Ishikawa (cell line): ENCODE measurements at regions not wholly inside any gene's neighbourhood (a gene's known extent, or its start where the extent isn't known, plus 50 kb on each side); places are given as distances from the start of the nearest gene placed in this dataset.

Experiments
- EP300 ChIP-seq: IDR thresholded peaks from 2 replicates; pipeline ENCODE4 v1.6.1; 2012; ENCODE audit warnings: borderline replicate concordance
- YY1 ChIP-seq: IDR thresholded peaks from 2 replicates; pipeline ENCODE4 v1.6.1; 2012; ENCODE audit warnings: low read depth
- ZBTB7A ChIP-seq: IDR thresholded peaks from 2 replicates; pipeline ENCODE4 v1.6.1; 2012; ENCODE audit warnings: low read depth
- TF ChIP-seq, protein P1 (sequence below): IDR thresholded peaks from 2 replicates; pipeline ENCODE4 v1.6.1; 2012

DNA sequence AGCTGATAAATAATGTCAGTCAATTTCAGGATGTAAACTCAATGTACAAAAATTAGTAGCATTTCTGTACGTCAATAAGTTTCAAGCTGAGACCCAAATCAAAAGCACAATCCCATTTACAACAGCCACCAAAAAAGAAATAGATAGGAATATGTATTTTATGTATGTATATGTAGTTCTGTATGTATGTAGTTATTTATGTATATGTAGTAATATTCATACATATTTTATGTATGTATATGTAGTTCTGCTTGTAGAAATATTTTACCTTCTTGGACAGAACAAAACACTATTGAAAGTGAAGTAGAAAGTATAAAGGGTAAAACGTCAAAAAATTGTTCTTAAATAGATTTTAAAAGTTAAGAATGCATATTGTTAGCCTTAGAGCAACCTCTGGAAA is 591.0 kb upstream of the SETBP1 start:
- no peak for TF ChIP-seq ZBTB7A
- no peak for TF ChIP-seq EP300
- TF ChIP-seq, protein P1, sequence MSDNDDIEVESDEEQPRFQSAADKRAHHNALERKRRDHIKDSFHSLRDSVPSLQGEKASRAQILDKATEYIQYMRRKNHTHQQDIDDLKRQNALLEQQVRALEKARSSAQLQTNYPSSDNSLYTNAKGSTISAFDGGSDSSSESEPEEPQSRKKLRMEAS, result no peak
- no peak for TF ChIP-seq YY1
